MM.1S (cell line): ENCODE measurements at regions not wholly inside any gene's neighbourhood (a gene's known extent, or its start where the extent isn't known, plus 50 kb on each side); places are given as distances from the start of the nearest gene placed in this dataset.
"Not testable (repeated sequence)": the region's sequence is repeated elsewhere in the genome, so short reads cannot be mapped to it uniquely, and the experiment has no call there.

Experiments
- DNase-seq: peaks from one replicate; pipeline ENCODE4 v3.0.0-alpha.2; 2015
- H2AFZ ChIP-seq: fragments of 300-600 bp; sonication (generic); 2 replicates; pipeline ENCODE4 v1.6.0; 2016; ENCODE audit warnings: antibody characterized with exemption, low read length
- H3F3A ChIP-seq: fragments of 300-600 bp; sonication (generic); 2 replicates; pipeline ENCODE4 v1.6.1; 2016; ENCODE audit warnings: mild to moderate bottlenecking, antibody characterized with exemption, low read length, moderate library complexity, mixed read lengths; ENCODE audit not compliant: insufficient read depth
- H3K27ac ChIP-seq: fragments of 300-600 bp; sonication (generic); 2 replicates; pipeline ENCODE4 v1.5.1; 2016; ENCODE audit warnings: mild to moderate bottlenecking, low read length
- H3K27me3 ChIP-seq: fragments of 300-600 bp; sonication (generic); replicated peaks from 2 replicates; pipeline ENCODE4 v1.6.0; 2016; ENCODE audit warnings: low read length; ENCODE audit not compliant: insufficient read depth
- H3K36me3 ChIP-seq: fragments of 300-600 bp; sonication (generic); replicated peaks from 2 replicates; pipeline ENCODE4 v1.6.1; 2016; ENCODE audit warnings: mild to moderate bottlenecking, low read length, mixed read lengths; ENCODE audit not compliant: insufficient read depth
- H3K4me1 ChIP-seq: fragments of 300-600 bp; sonication (generic); 2 replicates; pipeline ENCODE4 v1.6.1; 2016; ENCODE audit warnings: low read length, mixed read lengths
- H3K4me2 ChIP-seq: fragments of 300-600 bp; sonication (generic); 2 replicates; pipeline ENCODE4 v1.6.0; 2016; ENCODE audit warnings: low read depth, low read length
- H3K4me3 ChIP-seq: fragments of 300-600 bp; sonication (generic); 2 replicates; pipeline ENCODE4 v1.5.1; 2016; ENCODE audit warnings: low read length, mixed read lengths
- H3K79me2 ChIP-seq: fragments of 300-600 bp; sonication (generic); 2 replicates; pipeline ENCODE4 v1.6.1; 2016; ENCODE audit warnings: mixed run types, low read length, mixed read lengths
- H3K9ac ChIP-seq: fragments of 300-600 bp; sonication (generic); 2 replicates; pipeline ENCODE4 v1.6.1; 2016; ENCODE audit warnings: low read length, mixed read lengths
- H3K9me2 ChIP-seq: fragments of 300-600 bp; sonication (generic); replicated peaks from 2 replicates; pipeline ENCODE4 v1.6.1; 2016; ENCODE audit warnings: mild to moderate bottlenecking, low read length, mixed read lengths; ENCODE audit not compliant: insufficient read depth
- H3K9me3 ChIP-seq: fragments of 300-600 bp; sonication (generic); replicated peaks from 2 replicates; pipeline ENCODE4 v1.6.1; 2016; ENCODE audit warnings: mild to moderate bottlenecking, low read length, mixed read lengths; ENCODE audit not compliant: insufficient read depth
- H4K20me1 ChIP-seq: fragments of 300-600 bp; sonication (generic); 2 replicates; pipeline ENCODE4 v1.6.1; 2016; ENCODE audit warnings: mild to moderate bottlenecking, low read length, moderate library complexity, mixed read lengths; ENCODE audit not compliant: insufficient read depth
- EZH2 ChIP-seq: fragments of 300-600 bp; sonication (generic); optimal IDR thresholded peaks from 2 replicates; pipeline ENCODE3; 2017; ENCODE audit warnings: low read depth, mild to moderate bottlenecking, antibody characterized with exemption, low read length, mixed read lengths
- EZH2phosphoT487 ChIP-seq: fragments of 300-600 bp; sonication (generic); IDR thresholded peaks from 2 replicates; pipeline ENCODE4 v1.6.1; 2018; ENCODE audit warnings: antibody characterized with exemption, low read length
- TF ChIP-seq, protein P1 (sequence below): fragments of 300-600 bp; sonication (generic); IDR thresholded peaks from 2 replicates; pipeline ENCODE4 v1.5.1; 2016; ENCODE audit warnings: antibody characterized with exemption, low read length, mixed read lengths

DNA sequence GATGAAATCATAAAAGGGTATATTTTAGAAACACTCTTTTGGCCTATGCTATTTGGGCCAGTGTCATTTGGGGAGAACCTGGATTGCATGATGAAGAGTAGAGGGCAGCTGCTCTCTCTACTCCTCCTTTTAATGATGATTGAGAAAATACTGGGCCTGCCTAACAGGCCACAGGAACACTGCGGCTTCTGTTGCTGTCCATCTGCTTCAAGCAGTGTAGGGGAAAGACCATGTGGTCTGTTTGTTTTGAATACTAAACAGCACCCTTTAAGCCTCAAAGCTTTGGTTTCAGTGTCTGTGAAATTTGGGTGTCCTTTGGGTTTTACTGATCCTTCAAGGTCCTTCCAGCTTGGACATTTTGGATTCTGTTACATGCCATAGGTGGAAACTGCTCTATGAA, 78.0 kb downstream of the TTC6 start:
- H3K4me1 ChIP-seq: no peaks in the 10 kb centered on the region

DNA sequence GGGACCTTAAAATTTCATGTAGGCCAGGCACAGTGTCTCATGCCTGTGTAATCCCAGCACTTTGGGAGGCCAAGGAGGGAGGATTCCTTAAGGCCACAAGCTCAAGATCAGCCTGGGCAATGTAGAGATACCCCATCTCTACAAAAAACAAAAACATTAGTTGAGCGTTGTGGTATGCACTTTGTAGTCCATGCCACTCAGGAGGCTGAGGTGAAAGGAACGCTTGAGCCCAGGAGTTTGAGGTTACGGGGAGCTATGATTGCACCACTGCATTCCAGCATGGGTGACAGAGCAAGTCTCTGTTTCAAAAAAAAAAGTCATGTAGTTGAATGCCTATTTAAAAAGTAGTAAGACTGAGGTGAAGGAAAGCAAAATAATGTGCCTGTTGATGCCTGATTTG, 83.5 kb downstream of the TTC6 start:
- H3K79me2 ChIP-seq: no peaks in the 10 kb centered on the region
- H3K27me3 ChIP-seq: no peaks in the 10 kb centered on the region
- no peaks in the 10 kb centered on the region for H4K20me1 ChIP-seq
- H3K4me2 ChIP-seq: no peak overlapping the region
- no peak for TF ChIP-seq EZH2
- no peak for TF ChIP-seq EZH2phosphoT487
- TF ChIP-seq, protein P1, sequence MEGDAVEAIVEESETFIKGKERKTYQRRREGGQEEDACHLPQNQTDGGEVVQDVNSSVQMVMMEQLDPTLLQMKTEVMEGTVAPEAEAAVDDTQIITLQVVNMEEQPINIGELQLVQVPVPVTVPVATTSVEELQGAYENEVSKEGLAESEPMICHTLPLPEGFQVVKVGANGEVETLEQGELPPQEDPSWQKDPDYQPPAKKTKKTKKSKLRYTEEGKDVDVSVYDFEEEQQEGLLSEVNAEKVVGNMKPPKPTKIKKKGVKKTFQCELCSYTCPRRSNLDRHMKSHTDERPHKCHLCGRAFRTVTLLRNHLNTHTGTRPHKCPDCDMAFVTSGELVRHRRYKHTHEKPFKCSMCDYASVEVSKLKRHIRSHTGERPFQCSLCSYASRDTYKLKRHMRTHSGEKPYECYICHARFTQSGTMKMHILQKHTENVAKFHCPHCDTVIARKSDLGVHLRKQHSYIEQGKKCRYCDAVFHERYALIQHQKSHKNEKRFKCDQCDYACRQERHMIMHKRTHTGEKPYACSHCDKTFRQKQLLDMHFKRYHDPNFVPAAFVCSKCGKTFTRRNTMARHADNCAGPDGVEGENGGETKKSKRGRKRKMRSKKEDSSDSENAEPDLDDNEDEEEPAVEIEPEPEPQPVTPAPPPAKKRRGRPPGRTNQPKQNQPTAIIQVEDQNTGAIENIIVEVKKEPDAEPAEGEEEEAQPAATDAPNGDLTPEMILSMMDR: no peak
- no peak overlapping the region for H3K4me3 ChIP-seq
- no peaks in the 10 kb centered on the region for H3K36me3 ChIP-seq
- no peaks in the 10 kb centered on the region for H3F3A ChIP-seq
- H3K9me3 ChIP-seq: no peaks in the 10 kb centered on the region
- no peak for DNase-seq
- no peaks in the 10 kb centered on the region for H3K9me2 ChIP-seq
- no peaks in the 10 kb centered on the region for H3K4me1 ChIP-seq
- H3K27ac ChIP-seq: no peak overlapping the region
- no peak overlapping the region for H3K9ac ChIP-seq
- H2AFZ ChIP-seq: no peak overlapping the region

More for the DNA sequence above, 78.0 kb downstream of the TTC6 start:
- Histone ChIP-seq H3F3A (no peaks in the 10 kb centered on the region), H3K36me3 (no peaks in the 10 kb centered on the region), H3K9me2 (no peaks in the 10 kb centered on the region), H3K9me3 (no peaks in the 10 kb centered on the region), H2AFZ (no peak overlapping the region), H3K27me3 (no peaks in the 10 kb centered on the region), H3K4me3 (no peak overlapping the region), H4K20me1 (no peaks in the 10 kb centered on the region), H3K79me2 (no peaks in the 10 kb centered on the region), H3K4me2 (no peak overlapping the region), H3K27ac (no peak overlapping the region), H3K9ac (no peak overlapping the region)
- DNase-seq: no peak
- TF ChIP-seq EZH2phosphoT487: no peak
- no peak for TF ChIP-seq EZH2
- TF ChIP-seq, protein P1: no peak

DNA sequence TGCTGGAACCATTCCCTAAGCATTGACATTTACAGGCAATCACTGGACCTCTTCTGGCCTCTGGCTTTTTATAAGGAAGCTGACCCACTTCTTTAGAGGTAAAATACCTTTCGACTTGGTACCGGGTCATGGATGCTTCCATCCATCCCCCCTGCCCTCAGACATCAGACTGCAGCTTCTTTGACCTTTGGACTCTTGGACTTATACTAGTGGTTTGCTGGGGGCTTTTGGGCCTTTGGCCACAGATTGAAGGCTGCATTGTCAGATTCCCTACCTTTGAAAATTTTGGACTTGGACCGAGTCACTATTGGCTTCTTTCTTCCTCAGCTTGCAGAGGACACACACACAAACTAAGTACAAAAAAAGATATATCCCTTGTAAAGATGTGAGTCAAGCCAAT, 86.1 kb downstream of the TTC6 start:
- Histone ChIP-seq H3K4me2 (no peak overlapping the region), H3K4me3 (no peak overlapping the region), H4K20me1 (no peaks in the 10 kb centered on the region)

DNA sequence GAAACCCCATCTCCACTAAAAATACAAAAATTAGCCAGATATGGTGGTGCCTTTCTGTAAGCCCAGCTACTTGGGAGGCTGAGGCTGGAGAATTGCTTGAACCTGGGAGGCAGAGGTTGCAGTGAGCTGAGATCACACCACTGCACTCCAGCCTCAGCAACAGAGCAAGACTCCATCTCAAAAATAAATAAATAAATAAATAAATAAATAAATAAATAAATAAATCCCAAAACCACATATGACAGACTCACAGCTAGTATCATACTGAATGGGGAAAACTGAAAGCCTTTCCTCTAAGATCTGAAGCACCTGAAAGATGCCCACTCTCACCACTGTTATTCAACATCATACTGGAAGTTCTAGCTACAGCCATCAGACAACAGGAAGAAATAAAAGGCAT, 97.3 kb downstream of the TTC6 start:
- not testable (repeated sequence) for H3K27me3 ChIP-seq, H3K27ac ChIP-seq, H4K20me1 ChIP-seq, H3K9me3 ChIP-seq, H3K9ac ChIP-seq, H3F3A ChIP-seq, H3K4me3 ChIP-seq, H3K9me2 ChIP-seq, H3K4me1 ChIP-seq, DNase-seq, H2AFZ ChIP-seq, H3K79me2 ChIP-seq, H3K36me3 ChIP-seq, H3K4me2 ChIP-seq

More for the DNA sequence above, 86.1 kb downstream of the TTC6 start:
- Histone ChIP-seq H3F3A (no peaks in the 10 kb centered on the region), H3K9me2 (no peaks in the 10 kb centered on the region), H3K9ac (no peak overlapping the region), H3K4me1 (no peaks in the 10 kb centered on the region), H3K27me3 (no peaks in the 10 kb centered on the region), H3K9me3 (no peaks in the 10 kb centered on the region), H3K79me2 (no peaks in the 10 kb centered on the region), H3K36me3 (no peaks in the 10 kb centered on the region), H3K27ac (no peak overlapping the region), H2AFZ (no peak overlapping the region)
- TF ChIP-seq EZH2phosphoT487 (no peak), EZH2 (no peak)
- TF ChIP-seq, protein P1: no peak
- no peak for DNase-seq

DNA sequence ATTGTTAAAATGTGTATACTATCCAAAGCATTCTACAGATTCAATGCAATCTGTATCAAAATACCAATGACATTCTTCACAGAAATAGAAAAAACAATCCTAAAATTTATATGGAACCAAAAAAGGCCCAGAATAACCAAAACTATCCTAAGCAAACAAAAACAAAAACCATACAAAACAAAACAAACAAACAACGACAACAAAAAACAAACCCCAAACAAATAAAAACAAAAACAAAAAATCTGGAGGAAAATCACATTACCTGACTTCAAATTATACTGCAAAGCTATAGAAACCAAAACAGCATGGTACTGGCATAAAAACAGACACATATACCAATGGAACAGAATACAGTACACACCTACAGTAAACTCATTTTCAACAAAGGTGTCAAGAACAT, 98.0 kb downstream of the TTC6 start:
- not testable (repeated sequence) for H3K27ac ChIP-seq, DNase-seq, H3K4me1 ChIP-seq, H3K79me2 ChIP-seq, H2AFZ ChIP-seq, H3K9me2 ChIP-seq, H3K4me2 ChIP-seq, H4K20me1 ChIP-seq, H3K9me3 ChIP-seq, H3K27me3 ChIP-seq, H3K4me3 ChIP-seq, H3K9ac ChIP-seq, H3K36me3 ChIP-seq, H3F3A ChIP-seq
